Head of caudate nucleus (tissue), 42 donors: ENCODE measurements at regions not wholly inside any gene's neighbourhood (a gene's known extent, or its start where the extent isn't known, plus 50 kb on each side); places are given as distances from the start of the nearest gene placed in this dataset.
A peak's percentile ranks its signal among the peaks of the same experiment; 100 is the strongest.
"Not testable (repeated sequence)": the region's sequence is repeated elsewhere in the genome, so short reads cannot be mapped to it uniquely, and the experiment has no call there.

Experiments
- DNase-seq, 42 donors: peaks; one replicate each; pipeline versions ENCODE4 v3.0.0 to v3.0.0-alpha.2; 2020 to 2021; ENCODE audit warnings: mixed read lengths in 7 of 42
- intact Hi-C: fragments of 100-400 bp; cut with DNase I; formaldehyde crosslinking; loops from one replicate; pipeline ENCODE4 v1.15.0; 2022

DNA sequence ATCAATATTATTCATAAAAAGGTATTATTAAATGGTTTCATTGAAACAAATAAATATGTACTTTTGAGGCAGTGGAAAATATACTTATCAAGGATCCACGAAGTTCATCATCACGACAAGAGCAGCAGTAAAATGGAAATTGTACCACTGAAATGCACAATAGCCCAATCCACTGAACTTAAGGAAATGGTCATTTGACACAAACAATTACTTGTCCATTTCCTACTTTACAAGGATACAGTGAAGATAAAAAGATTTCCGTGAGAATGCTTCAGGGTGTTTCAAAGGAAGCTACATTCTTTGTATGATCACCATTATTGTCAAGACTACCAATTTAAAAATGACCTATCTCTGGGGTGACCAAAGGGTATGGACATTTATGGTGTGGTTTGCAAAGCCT is 210.3 kb downstream of the SYK start:
- intact Hi-C loops: no loop called here
- no peak for DNase-seq

- intact Hi-C loops: no loop called here
- no peak for DNase-seq
Observed at GRCh38 chr9:91012933-91013841, 211.6 kb downstream of the SYK start.

GRCh38 chr9:91017245-91017644 is 215.6 kb downstream of the SYK start:
- DNase-seq: no peak
- intact Hi-C loops: no loop called here

GRCh38 chr9:91019871-91020270 is 218.3 kb downstream of the SYK start:
- intact Hi-C loops, DNase-seq: not testable (repeated sequence)

DNA sequence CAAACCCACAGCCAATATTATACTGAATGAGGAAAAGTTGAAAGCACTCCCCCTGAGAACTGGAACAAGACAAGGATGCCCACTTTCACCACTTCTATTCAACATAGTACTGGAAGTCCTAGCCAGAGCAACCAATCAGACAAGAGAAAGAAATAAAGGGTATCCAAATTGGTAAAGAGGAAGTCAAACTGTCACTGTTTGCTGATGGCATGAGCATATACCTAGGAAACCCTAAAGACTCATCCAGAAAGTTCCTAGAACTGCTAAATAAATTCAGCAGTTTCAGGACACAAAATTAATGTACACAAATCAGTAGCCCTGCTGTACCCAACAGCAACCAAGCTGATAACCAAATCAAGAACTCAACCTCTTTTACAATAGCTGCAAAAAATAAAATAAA is 220.0 kb downstream of the SYK start:
- DNase-seq, intact Hi-C loops: not testable (repeated sequence)

- no peak for DNase-seq
- intact Hi-C loops: no loop called here
Observed at GRCh38 chr9:91023741-91024140, 222.1 kb downstream of the SYK start.

DNA sequence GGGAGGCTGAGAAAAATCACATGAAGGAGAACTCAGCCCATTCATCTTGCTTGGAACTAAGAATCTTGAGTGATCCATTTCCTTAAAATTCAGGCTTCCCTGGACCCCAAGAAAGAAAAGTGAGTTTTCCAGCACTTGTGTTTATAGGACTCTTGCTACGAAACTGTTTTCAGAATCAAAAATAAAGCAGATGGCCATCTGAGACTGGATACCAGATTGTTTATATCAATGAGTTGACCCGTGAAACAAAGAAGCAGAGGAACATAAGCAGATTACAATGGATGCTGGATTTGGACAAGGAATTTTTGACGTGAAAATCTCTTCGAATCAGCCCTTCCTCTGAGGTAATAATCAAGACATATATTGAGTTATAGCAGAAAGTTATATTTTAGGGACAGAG is 223.2 kb downstream of the SYK start:
- intact Hi-C loops: no loop called here
- no peak for DNase-seq

GRCh38 chr9:91025856-91026255 is 224.2 kb downstream of the SYK start:
- intact Hi-C loops: no loop called here
- DNase-seq: no peak

- intact Hi-C loops: no loop called here
- DNase-seq: no peak
Observed at GRCh38 chr9:91026266-91026665, 224.6 kb downstream of the SYK start.

DNA sequence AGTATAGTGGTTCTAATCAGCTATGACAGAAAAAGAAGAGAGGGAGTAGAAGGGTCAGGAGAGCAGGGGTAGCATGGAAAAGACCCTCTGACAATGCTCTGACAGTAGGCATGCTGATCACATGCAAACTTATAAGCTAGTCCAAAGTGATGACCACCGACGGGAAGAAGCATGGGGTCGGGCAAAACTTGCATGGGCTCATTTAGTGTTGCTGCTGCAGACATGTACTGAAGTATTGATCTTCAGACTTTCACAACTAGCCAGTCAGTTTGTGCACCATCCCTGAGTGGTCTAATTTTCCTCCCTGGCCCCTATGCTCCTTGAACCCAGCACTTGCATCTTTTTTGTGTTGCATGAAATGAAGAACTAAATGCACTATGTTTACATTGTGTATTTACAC is 225.4 kb downstream of the SYK start:
- no peak for DNase-seq
- intact Hi-C loops: no loop called here

GRCh38 chr9:91028166-91028827 is 226.7 kb downstream of the SYK start:
- DNase-seq: no peak
- intact Hi-C loops: no loop called here

DNA sequence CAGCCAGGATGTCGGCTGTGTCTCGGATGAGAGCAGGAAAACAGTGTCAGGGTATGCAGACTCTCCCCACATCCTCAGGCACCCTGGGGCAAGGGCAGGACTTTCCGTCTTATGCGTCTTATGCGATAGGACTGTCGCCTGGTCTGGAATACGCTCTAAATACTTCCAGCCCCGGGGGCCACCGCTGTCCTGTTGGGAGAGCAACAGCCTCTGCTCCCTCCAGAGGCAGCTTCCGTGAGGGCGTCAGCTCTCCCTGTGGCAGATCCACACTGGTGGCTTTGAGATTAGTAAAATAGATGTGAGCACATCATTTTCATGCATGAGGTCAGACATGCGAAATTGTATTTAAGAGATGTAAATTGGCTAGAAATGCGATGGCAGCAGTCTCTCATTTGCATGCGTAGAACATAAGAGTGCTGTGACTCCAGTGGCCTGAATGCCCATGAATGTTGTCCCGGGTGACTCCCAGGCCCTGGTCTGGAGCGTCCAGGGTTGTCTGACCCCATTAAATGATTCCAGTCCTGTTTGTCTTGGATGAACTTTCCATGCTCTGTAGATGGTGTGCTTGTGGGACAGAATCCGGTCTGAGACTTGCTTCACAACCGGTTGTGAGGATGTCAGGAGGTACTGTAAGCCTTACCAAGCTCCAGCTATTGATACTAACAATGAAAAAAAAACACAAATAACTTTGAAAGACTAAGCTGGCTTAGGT is 228.2 kb downstream of the SYK start:
- DNase-seq: no peak
- intact Hi-C loops: no loop called here

DNA sequence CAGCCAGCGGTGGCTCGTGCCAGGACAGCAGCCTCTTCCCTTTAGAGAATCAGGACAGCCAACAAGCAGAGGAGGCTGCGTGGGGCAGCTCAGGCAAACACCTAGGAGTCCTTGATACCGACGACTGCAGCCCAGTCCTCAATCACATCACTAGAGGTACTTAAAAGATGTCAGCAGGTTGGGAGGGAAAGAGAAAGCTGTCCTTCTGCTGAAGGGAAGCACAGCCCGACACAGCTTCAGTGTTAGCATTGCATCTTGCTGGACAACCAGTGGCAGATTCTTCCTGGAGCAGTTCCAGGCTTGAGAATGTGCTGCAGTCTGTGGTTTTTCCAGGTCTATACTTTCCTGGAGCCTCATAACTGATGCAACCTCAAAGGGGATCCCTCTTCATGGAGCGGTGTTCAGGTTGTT is 230.5 kb downstream of the SYK start:
- intact Hi-C loops: no loop called here

DNA sequence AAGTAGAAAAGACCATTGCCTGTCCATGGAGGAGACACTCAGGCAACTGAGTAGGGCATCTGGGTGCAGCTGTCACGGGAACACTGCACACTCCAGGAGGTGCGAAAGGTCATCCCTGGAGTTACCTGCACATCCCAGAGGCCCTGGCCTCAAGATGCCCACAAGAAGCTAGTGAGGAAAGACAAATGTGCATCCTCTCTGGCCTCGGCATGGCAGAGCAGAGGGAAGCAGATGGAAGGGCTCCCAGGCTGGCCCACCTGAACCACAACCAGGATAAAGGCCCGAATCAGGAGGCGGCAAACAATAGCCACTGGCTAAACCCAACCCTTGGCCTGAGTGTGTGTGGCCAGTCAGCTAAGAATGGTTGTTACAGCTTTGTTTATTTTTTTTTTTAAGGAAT is 231.7 kb downstream of the SYK start:
- intact Hi-C loops: no loop called here
- peak in 1 of 42 donors; percentile 16 for DNase-seq

More for the DNA sequence above, 230.5 kb downstream of the SYK start:
- DNase-seq: no peak

DNA sequence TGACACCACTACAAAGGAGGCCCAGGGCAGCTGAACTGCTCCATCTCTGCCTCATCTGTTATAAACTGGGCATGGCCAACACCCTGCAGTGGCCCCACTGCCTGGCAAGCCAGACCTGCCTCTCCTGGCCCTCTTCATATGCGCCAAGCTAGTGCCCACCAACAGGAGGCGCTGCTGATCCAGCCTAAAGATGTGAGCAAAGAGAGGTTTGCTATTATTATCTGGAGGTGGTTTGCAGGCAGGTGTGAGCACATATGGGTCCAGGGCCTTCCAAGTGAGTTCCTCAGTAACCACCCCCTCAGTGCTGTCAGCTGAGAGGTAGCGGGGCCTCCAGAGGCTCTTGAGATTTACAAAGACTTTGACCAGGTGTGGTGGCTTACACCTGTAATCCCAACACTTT is 232.2 kb downstream of the SYK start:
- peak in 1 of 42 donors; percentile 33 for DNase-seq
- intact Hi-C loops: no loop called here

DNA sequence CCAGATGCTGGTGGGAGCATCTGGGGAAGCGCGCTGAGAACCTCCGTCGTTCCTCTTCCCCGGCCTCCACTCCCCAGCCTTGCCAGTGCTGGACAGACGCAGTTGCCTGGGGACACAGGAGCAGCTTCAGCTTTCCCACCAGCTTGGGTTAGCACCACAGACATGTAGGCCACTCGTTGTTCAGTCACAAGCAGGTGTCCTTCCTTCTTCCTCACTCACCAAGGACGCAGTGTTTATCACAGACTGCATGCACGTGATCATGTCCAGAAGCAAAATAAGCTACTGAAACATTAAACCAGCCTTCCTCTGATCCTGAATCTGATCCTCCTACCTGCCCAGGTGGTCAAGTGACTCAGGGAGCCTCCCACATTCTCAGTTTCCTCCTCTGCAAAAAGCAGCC is 232.9 kb downstream of the SYK start:
- intact Hi-C loops: no loop called here
- DNase-seq: peak in 1 of 42 donors; percentile 28

DNA sequence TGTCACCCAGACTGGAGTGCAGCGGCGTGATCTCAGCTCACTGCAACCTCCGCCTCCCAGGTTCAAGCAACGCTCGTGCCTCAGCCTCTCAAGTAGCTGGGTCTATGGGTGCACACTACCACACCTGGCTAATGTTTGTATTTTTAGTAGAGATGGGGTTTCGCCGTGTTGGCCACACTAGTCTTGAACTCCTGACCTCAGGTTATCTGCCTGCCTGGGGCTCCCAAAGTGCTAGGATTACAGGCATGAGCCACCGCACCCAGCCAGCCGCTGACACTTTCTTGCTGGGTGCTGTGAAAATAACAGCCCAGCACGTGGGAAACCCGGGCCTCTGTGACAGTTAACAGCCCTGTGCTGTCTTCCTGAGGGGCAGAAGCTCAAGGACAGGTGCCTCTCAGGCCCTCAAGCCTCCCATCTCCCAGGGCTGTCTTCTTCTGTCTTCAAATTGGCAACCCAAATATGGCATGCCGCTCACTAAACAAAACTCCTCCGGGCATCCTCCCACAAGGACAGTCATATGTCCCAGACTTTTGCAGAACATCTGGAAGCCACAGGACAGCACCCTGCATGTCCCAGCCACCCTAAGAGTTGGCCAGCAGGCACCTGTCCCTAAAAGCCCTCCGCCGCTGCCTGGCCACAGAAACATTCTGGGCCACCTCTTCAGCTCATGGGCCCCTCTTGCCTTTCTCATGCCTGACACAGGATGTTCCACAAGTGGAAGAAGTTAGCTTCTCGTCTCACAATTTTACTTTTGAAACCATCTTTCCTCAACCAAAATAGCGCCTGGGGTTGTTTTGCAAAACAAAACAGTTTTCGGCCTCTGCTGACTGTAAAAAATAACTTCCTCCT is 233.6 kb downstream of the SYK start:
- peak in 1 of 42 donors; percentile 23 for DNase-seq
- intact Hi-C loops: loop anchor here (5.0 kb wide), 1 partner anchor 392 kb away; no protein-coding TSS in a partner anchor

DNA sequence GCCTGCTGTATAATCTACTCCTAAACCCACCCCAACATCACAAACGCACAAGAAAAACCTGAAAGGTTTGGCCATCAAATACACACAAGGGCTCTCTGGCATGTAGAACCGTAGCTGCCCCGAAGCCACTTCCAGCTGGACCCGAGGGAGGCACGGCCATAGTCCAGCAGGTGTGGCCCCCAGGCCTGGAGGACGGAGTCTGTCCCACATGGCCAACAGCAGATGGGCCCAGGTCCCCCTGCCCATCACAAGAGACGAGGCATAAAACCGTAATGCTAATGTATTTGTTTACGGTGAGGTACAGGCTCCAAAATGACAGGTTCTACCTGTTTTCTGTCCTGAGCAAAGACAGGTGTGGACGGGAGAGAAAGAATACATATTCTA is 234.2 kb downstream of the SYK start:
- intact Hi-C loops: loop anchor here (5.0 kb wide), 1 partner anchor 391 kb away; no protein-coding TSS in a partner anchor
- DNase-seq: no peak

DNA sequence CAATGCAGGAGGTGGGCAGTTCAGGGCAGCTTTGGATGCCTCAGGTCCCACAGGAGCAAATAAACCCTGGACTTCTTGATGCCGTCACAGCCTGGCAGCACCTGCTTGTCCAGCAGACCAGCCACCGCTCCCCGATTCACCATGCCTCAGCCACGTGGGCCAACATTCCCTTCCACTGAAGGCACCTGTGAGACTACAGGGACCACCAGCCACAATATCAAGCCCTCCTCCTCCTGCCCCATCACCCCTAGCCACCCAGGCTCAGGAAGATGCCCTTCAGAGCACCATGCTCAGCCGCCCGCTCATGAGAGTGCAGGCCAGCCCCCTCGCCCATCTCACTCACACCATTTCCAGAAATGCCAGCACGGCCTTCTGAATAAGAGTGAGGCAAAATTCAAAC is 234.7 kb downstream of the SYK start:
- intact Hi-C loops: loop anchor here (5.0 kb wide), 1 partner anchor 391 kb away; no protein-coding TSS in a partner anchor
- DNase-seq: no peak
